ENCODE measurements at regions not wholly inside any gene's neighbourhood (a gene's known extent, or its start where the extent isn't known, plus 50 kb on each side); places are given as distances from the start of the nearest gene placed in this dataset.

DNA sequence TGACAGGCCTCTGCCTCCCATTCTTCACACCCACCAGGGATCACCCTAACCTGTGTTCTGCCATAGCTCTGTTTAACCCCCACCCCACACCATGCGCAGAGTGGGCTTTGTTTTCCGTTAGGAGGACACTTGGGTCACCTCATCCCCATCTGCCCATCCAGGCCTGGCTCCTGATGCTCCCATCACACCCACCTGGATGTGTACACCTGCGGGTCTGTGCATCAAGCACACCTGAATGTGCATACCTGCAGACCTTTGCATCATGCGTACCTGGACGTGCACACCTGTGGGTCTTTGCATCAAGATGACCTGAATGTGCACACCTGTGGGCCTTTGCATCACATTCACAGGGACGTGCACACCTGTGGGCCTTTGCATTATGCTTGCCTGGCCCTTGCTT, 835.8 kb upstream of the TMEM132C start:
- H3K4me1 ChIP-seq (ENCODE audit: insufficient read depth, low read length, severe bottlenecking): no peaks in the 10 kb centered on the region
- no peak for TF ChIP-seq EZH2 (IDR thresholded peaks at IDR 0.05; ENCODE audit: borderline replicate concordance, low read length)
- TF ChIP-seq, protein P1, sequence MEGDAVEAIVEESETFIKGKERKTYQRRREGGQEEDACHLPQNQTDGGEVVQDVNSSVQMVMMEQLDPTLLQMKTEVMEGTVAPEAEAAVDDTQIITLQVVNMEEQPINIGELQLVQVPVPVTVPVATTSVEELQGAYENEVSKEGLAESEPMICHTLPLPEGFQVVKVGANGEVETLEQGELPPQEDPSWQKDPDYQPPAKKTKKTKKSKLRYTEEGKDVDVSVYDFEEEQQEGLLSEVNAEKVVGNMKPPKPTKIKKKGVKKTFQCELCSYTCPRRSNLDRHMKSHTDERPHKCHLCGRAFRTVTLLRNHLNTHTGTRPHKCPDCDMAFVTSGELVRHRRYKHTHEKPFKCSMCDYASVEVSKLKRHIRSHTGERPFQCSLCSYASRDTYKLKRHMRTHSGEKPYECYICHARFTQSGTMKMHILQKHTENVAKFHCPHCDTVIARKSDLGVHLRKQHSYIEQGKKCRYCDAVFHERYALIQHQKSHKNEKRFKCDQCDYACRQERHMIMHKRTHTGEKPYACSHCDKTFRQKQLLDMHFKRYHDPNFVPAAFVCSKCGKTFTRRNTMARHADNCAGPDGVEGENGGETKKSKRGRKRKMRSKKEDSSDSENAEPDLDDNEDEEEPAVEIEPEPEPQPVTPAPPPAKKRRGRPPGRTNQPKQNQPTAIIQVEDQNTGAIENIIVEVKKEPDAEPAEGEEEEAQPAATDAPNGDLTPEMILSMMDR (IDR thresholded peaks at IDR 0.05; ENCODE audit: low read length): no peak

DNA sequence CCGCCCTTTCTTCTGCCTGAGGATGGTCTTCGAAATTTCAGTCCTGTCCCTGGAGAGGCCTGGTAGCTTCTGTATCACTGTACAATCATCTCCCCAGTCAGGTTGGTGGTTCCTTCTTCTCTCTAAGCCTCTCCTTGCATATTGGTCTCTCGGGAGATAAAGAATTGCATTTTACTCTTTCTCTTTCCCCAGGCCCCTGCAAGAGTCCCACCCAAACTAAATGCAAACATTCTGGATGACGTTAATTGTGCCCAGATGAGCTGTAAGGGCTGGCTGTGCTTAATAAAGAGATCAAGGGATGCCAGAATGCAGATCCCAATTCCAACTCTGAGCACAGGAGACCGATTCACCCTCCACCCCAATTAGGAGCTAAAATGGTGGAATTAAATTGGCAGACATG, 835.4 kb upstream of the TMEM132C start:
- no peak overlapping the region for H3K27ac ChIP-seq (ENCODE audit: low read depth, low read length, poor library complexity, severe bottlenecking)
- H2AFZ ChIP-seq (ENCODE audit: low read length): no peak overlapping the region
- TF ChIP-seq EZH2 (IDR thresholded peaks at IDR 0.05; ENCODE audit: borderline replicate concordance, low read length): no peak
- TF ChIP-seq, protein P1 (IDR thresholded peaks at IDR 0.05; ENCODE audit: low read length): no peak
- no peaks in the 10 kb centered on the region for H3K27me3 ChIP-seq (ENCODE audit: insufficient read depth, low read length)
- H4K20me1 ChIP-seq (ENCODE audit: insufficient read depth, low read length): no peaks in the 10 kb centered on the region
- H3K9ac ChIP-seq (ENCODE audit: low read length): no peak overlapping the region
- no peak overlapping the region for H3K4me3 ChIP-seq (ENCODE audit: low read depth, low read length, poor library complexity, severe bottlenecking)
- H3K9me3 ChIP-seq (ENCODE audit: low read length): no peaks in the 10 kb centered on the region
- H3F3A ChIP-seq (ENCODE audit: insufficient read depth, low read length): no peaks in the 10 kb centered on the region
- H3K4me1 ChIP-seq (ENCODE audit: insufficient read depth, low read length, severe bottlenecking): no peaks in the 10 kb centered on the region
- H3K36me3 ChIP-seq (ENCODE audit: insufficient read depth, low read length): no peaks in the 10 kb centered on the region
- H3K9me2 ChIP-seq (ENCODE audit: low read depth, low read length): no peaks in the 10 kb centered on the region
- no peaks in the 10 kb centered on the region for H3K79me2 ChIP-seq (ENCODE audit: insufficient read depth, low read length)
- H3K4me2 ChIP-seq (ENCODE audit: low read length): no peak overlapping the region

More for the DNA sequence above, 835.8 kb upstream of the TMEM132C start:
- Histone ChIP-seq H3K9ac (ENCODE audit: low read length) (no peak overlapping the region), H3K4me2 (ENCODE audit: low read length) (no peak overlapping the region), H3K4me3 (ENCODE audit: low read depth, low read length, poor library complexity, severe bottlenecking) (no peak overlapping the region), H3K27ac (ENCODE audit: low read depth, low read length, poor library complexity, severe bottlenecking) (no peak overlapping the region), H3K27me3 (ENCODE audit: insufficient read depth, low read length) (no peaks in the 10 kb centered on the region), H4K20me1 (ENCODE audit: insufficient read depth, low read length) (no peaks in the 10 kb centered on the region), H3K79me2 (ENCODE audit: insufficient read depth, low read length) (no peaks in the 10 kb centered on the region), H3K36me3 (ENCODE audit: insufficient read depth, low read length) (no peaks in the 10 kb centered on the region), H3K9me2 (ENCODE audit: low read depth, low read length) (no peaks in the 10 kb centered on the region), H3F3A (ENCODE audit: insufficient read depth, low read length) (no peaks in the 10 kb centered on the region), H3K9me3 (ENCODE audit: low read length) (no peaks in the 10 kb centered on the region), H2AFZ (ENCODE audit: low read length) (no peak overlapping the region)

DNA sequence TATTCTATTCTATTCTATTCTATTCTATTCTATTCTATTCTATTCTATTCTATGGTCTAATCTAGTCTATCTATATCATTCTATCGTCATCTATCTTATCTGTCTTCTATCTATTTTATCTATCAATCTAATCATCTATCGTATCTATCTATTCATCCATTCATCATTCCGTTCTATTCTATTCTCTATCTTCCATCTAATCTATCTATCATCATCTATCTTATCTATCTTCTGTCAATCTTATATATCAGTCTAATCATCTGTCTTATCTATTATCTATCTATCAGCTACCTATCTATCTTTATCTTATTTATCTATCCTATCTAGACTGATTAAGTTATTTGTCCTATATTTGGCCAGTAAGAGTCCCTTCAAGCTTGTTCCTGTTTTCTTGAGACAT, 831.5 kb upstream of the TMEM132C start:
- H3K4me3 ChIP-seq (ENCODE audit: low read depth, low read length, poor library complexity, severe bottlenecking): no peak overlapping the region
- no peak overlapping the region for H2AFZ ChIP-seq (ENCODE audit: low read length)
- no peak overlapping the region for H3K9ac ChIP-seq (ENCODE audit: low read length)
- no peaks in the 10 kb centered on the region for H3K9me3 ChIP-seq (ENCODE audit: low read length)
- H3K36me3 ChIP-seq (ENCODE audit: insufficient read depth, low read length): no peaks in the 10 kb centered on the region
- no peaks in the 10 kb centered on the region for H3F3A ChIP-seq (ENCODE audit: insufficient read depth, low read length)
- H3K9me2 ChIP-seq (ENCODE audit: low read depth, low read length): no peaks in the 10 kb centered on the region
- H3K27me3 ChIP-seq (ENCODE audit: insufficient read depth, low read length): no peaks in the 10 kb centered on the region; the same call in 1 of the 2 replicates
- H4K20me1 ChIP-seq (ENCODE audit: insufficient read depth, low read length): no peaks in the 10 kb centered on the region
- no peak overlapping the region for H3K27ac ChIP-seq (ENCODE audit: low read depth, low read length, poor library complexity, severe bottlenecking)
- TF ChIP-seq, protein P1 (IDR thresholded peaks at IDR 0.05; ENCODE audit: low read length): no peak
- no peak for TF ChIP-seq EZH2 (IDR thresholded peaks at IDR 0.05; ENCODE audit: borderline replicate concordance, low read length)
- no peaks in the 10 kb centered on the region for H3K79me2 ChIP-seq (ENCODE audit: insufficient read depth, low read length)
- no peak overlapping the region for H3K4me2 ChIP-seq (ENCODE audit: low read length)
- no peaks in the 10 kb centered on the region for H3K4me1 ChIP-seq (ENCODE audit: insufficient read depth, low read length, severe bottlenecking)
